Activated T-cell treated with anti-CD3 and anti-CD28 coated beads, Interleukin-2, amount 50 U/mL, for 72 hours (primary cell): ENCODE measurements at regions not wholly inside any gene's neighbourhood (a gene's known extent, or its start where the extent isn't known, plus 50 kb on each side); places are given as distances from the start of the nearest gene placed in this dataset.
"Not testable (repeated sequence)": the region's sequence is repeated elsewhere in the genome, so short reads cannot be mapped to it uniquely, and the experiment has no call there.

Experiments
- ATAC-seq, 2 donors: fragments of 150-1000 bp; cut with Tn5 transposase; replicated peaks in 1 of 2; 2 replicates each; pipeline ENCODE4 v1.10.0; 2021; ENCODE audit warnings: moderate library complexity in 2 of 2, mild to moderate bottlenecking in 1 of 2
- DNase-seq, 2 donors: peaks; one replicate each; pipeline ENCODE4 v3.0.0; 2021 to 2022; ENCODE audit warnings: mixed read lengths in 1 of 2
- H3K27ac Mint-ChIP-seq: one replicate; pipeline ENCODE4 v1.8.0; 2022; ENCODE audit warnings: mild to moderate bottlenecking, moderate library complexity, mixed read lengths
- H3K27me3 Mint-ChIP-seq: one replicate; pipeline ENCODE4 v1.8.0; 2022; ENCODE audit warnings: low read depth, mixed read lengths
- H3K36me3 Mint-ChIP-seq, 2 donors: one replicate each; pipeline ENCODE4 v1.8.0; 2022; ENCODE audit warnings: mixed read lengths in 2 of 2, mild to moderate bottlenecking in 1 of 2; ENCODE audit not compliant: insufficient read depth in 2 of 2
- H3K4me1 Mint-ChIP-seq: one replicate; pipeline ENCODE4 v1.8.0; 2022; ENCODE audit warnings: low read depth, mixed read lengths
- H3K4me3 Mint-ChIP-seq, 2 donors: one replicate each; pipeline ENCODE4 v1.8.0; 2022; ENCODE audit warnings: mild to moderate bottlenecking in 2 of 2, mixed read lengths in 2 of 2, moderate library complexity in 2 of 2
- H3K9me3 Mint-ChIP-seq, 2 donors: one replicate each; pipeline ENCODE4 v1.8.0; 2022; ENCODE audit warnings: mixed read lengths in 2 of 2

DNA sequence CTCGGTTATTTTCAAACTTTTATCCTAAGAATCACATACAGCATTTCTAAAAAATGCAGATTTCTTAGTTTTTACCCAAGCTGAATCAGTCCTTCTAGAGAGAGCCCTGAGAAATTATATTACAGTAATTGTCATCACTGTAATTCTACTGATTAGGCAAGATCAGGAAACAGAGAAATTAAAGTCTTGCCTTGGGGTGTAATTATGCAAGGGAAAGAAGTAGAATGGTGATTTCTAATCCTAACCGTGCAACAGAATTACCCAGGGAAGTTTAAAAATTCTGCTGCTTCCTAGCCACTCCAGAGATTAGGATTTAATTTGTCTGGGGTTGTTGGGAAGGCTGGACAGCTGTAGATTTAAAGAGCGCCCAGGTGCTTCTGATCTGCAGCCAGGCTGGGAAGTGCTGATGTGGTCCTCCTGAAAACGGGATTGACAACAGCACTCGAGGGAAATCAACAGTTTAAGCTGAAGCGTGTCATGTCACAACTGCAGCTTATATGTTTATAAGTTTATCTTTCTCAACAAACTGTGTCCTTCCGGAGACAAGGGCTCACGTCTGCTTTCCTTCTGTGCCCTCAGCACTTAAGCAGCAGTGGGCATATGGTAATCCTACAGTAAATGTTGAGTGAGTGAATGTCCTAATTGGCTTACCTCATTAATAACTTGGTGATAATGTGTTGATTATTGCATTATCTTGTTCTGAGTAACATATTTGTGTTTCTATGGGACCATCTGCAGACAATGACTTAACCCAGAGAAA lies 671.9 kb upstream of the SOX11 start:
- Mint-ChIP-seq H3K9me3 (peaks cover 17 to 19% of the 10 kb centered on the region in 2 donors), H3K27me3 (no peaks in the 10 kb centered on the region)
- ATAC-seq, result no peak

DNA sequence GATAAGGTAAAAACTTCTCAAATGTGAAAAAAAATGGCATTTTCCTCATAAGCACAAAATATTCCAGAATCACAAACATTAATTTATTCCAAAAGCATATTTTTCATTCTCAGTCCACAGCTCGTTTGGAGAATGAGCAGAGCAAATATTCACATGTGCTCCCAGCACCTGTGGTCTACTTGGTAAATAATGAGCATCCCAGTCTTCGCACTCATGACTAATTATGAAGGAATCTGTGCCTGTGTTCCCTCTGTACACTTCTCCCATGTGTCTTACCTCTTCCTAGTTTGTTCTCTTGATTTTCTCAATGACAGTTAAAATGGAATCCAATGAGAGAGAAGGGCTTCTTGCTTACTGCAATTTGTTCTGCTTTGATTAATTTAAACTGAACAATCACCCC lies 671.0 kb upstream of the SOX11 start:
- DNase-seq (no peak), ATAC-seq (no peak)
- Mint-ChIP-seq H3K4me1 (no peaks in the 10 kb centered on the region), H3K9me3 (peaks cover 15 to 19% of the 10 kb centered on the region in 2 donors), H3K27ac (no peak overlapping the region), H3K36me3 (peaks cover 0 to 14% of the 10 kb centered on the region in 2 donors), H3K27me3 (no peaks in the 10 kb centered on the region), H3K4me3 (no peak overlapping the region)

More for the DNA sequence above, 671.9 kb upstream of the SOX11 start:
- Mint-ChIP-seq H3K4me3 (no peak overlapping the region), H3K27ac (no peak overlapping the region), H3K4me1 (no peaks in the 10 kb centered on the region), H3K36me3 (peaks cover 0 to 14% of the 10 kb centered on the region in 2 donors)
- no peak for DNase-seq

GRCh38 chr2:5022061-5022460 lies 670.1 kb upstream of the SOX11 start:
- H3K4me3 Mint-ChIP-seq, result no peak overlapping the region
- H3K4me1 Mint-ChIP-seq, result no peaks in the 10 kb centered on the region
- no peak for DNase-seq
- H3K36me3 Mint-ChIP-seq, result peaks cover 0 to 14% of the 10 kb centered on the region in 2 donors
- H3K9me3 Mint-ChIP-seq, result peaks cover 16 to 24% of the 10 kb centered on the region in 2 donors
- no peak for ATAC-seq
- no peaks in the 10 kb centered on the region for H3K27me3 Mint-ChIP-seq
- no peak overlapping the region for H3K27ac Mint-ChIP-seq

DNA sequence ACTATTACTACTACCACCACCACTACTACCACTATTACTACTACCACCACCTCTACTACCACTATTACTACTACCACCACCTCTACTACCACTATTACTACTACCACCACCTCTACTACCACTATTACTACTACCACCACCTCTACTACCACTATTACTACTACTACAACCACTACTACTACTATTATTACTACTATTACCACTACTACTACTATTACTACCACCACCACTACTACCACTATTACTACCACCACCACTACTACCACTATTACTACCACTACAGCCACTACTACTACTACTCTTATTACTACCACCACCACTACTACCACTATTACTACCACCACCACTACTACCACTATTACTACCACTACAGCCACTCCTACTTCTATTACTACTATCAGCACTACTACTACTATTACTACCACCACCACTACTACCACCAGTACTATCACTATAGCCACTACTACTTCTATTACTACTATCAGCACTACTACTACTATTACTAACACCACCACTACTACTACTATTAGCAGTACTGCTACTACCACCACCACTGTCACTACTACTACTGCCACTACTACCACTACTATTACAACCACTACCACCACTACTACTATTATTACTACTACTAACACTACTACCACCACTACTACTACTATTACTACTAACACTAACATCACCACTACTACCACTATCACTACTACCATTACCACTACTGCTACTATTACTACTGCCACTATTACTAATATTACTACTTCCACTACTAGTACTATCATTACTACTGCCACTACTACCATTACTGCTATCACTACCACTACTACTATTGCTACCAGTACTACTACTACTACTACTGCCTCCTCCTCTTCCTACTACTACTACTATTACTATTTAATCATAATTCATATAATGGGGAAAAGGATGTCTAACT lies 669.2 kb upstream of the SOX11 start:
- H3K4me1 Mint-ChIP-seq, H3K4me3 Mint-ChIP-seq, DNase-seq, H3K27ac Mint-ChIP-seq, ATAC-seq, H3K27me3 Mint-ChIP-seq: not testable (repeated sequence)
- H3K9me3 Mint-ChIP-seq, result peaks cover 16 to 24% of the 10 kb centered on the region in 2 donors
- peaks cover 0 to 14% of the 10 kb centered on the region in 2 donors for H3K36me3 Mint-ChIP-seq

DNA sequence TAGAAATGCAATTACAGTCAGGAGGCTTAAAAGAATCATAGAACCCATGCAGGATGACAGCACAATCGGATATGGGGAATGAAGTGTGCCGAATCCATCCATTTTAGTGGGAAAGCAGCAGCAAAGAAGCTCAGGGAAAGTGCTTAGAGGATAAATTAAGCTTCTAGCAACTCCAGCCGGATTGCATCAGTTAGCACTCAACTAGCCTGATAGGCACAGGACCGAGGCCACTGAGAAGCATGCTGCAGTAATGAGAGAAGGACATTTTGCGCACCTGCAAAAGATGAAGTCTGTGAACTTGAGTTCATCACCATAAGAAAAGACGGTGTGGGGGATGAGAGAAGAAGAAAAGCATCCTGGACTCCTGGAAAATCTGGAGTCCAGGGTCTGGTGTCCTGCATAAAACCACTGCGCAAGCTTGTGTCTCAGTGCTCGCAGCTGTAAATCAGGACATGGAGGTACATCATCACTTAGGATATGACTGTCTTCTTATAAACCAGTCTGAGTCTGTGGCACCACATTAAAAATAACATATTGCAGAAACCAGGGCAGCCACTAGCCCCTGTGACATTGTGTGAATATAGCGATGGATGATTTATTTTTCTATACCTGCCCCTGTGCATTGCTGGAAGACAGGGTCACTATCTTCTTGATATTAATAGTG lies 665.5 kb upstream of the SOX11 start:
- Mint-ChIP-seq H3K27ac (no peak overlapping the region), H3K4me1 (no peaks in the 10 kb centered on the region), H3K4me3 (no peak overlapping the region), H3K9me3 (peaks cover 16 to 22% of the 10 kb centered on the region in 2 donors), H3K27me3 (no peaks in the 10 kb centered on the region), H3K36me3 (peaks cover 0 to 14% of the 10 kb centered on the region in 2 donors)
- no peak for ATAC-seq
- DNase-seq, result no peak

DNA sequence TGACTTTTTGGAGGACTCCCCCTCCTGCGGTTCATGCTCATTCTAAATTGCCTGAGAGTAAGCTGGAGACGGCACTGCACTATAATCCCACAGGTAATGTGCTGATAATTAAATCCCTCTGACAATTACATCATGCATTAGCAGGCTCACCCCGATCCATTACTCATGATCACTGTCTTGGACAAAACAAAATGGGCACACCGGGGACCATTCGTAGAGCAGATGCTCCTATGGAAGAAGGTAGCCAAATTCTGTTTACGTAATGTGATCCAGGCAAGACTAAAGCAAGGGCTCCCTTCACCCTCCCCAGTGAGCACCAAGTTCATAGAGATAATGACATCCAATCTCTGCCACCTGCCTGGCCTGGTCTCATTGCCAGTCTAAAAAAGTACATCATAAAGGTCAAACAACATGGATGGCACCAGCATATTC lies 657.1 kb upstream of the SOX11 start:
- Mint-ChIP-seq H3K36me3 (no peaks in the 10 kb centered on the region), H3K27ac (no peak overlapping the region), H3K4me3 (no peak overlapping the region), H3K9me3 (peaks cover 2 to 3% of the 10 kb centered on the region in 2 donors), H3K27me3 (no peaks in the 10 kb centered on the region), H3K4me1 (no peaks in the 10 kb centered on the region)
- no peak for ATAC-seq
- no peak for DNase-seq

DNA sequence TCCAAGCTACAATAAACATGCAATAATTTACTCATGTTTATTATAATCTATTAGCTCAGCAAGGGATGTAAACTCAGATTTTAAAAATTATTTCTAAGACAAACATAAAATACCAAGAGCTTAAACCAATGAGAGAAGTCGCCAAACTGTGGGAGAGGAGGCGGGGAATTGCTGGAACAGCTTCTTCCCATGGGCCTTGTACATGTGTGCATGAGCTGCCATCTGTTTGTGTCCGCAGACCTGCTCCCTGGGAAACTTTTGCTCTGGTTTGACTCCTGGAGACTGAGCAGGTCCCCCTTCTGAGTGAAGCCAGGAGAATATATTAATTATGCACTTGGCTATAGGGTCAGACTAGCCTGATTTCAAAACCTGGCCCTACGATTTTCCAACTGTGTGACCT lies 655.9 kb upstream of the SOX11 start:
- no peak overlapping the region for H3K27ac Mint-ChIP-seq
- ATAC-seq (no peak), DNase-seq (no peak)
- no peaks in the 10 kb centered on the region for H3K27me3 Mint-ChIP-seq
- no peaks in the 10 kb centered on the region for H3K4me1 Mint-ChIP-seq
- H3K36me3 Mint-ChIP-seq, result no peaks in the 10 kb centered on the region
- H3K9me3 Mint-ChIP-seq, result peaks cover 2 to 3% of the 10 kb centered on the region in 2 donors
- no peak overlapping the region for H3K4me3 Mint-ChIP-seq

- no peaks in the 10 kb centered on the region for H3K36me3 Mint-ChIP-seq
- DNase-seq (no peak), ATAC-seq (no peak)
- peaks cover 2 to 4% of the 10 kb centered on the region in 2 donors for H3K9me3 Mint-ChIP-seq
- H3K4me1 Mint-ChIP-seq, result no peaks in the 10 kb centered on the region
- no peaks in the 10 kb centered on the region for H3K27me3 Mint-ChIP-seq
- H3K4me3 Mint-ChIP-seq, result no peak overlapping the region
- no peak overlapping the region for H3K27ac Mint-ChIP-seq
Observed at GRCh38 chr2:5039241-5039975, 652.8 kb upstream of the SOX11 start.

DNA sequence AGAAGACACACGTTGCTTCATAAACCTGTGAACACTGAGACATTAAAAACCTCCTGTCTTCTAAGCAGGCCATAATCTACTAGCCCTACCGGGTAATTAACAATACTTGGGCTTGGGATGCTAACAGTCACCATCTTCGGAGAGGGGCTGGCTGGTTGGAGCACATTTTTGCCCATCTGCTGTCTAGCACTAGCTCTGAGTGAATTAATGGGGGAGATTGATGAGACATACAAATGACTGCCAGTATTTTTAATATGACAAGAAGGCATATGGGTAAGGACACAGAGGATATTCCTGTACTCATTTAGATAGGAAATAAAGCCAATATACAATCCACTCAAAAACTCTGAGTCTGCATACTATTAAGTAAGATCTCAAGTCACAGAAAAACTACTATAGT lies 651.6 kb upstream of the SOX11 start:
- no peak for ATAC-seq
- peaks cover 2 to 7% of the 10 kb centered on the region in 2 donors for H3K9me3 Mint-ChIP-seq
- H3K4me1 Mint-ChIP-seq, result no peaks in the 10 kb centered on the region
- DNase-seq, result no peak
- H3K27ac Mint-ChIP-seq, result no peak overlapping the region
- H3K27me3 Mint-ChIP-seq, result no peaks in the 10 kb centered on the region
- no peak overlapping the region for H3K4me3 Mint-ChIP-seq
- H3K36me3 Mint-ChIP-seq, result no peaks in the 10 kb centered on the region

DNA sequence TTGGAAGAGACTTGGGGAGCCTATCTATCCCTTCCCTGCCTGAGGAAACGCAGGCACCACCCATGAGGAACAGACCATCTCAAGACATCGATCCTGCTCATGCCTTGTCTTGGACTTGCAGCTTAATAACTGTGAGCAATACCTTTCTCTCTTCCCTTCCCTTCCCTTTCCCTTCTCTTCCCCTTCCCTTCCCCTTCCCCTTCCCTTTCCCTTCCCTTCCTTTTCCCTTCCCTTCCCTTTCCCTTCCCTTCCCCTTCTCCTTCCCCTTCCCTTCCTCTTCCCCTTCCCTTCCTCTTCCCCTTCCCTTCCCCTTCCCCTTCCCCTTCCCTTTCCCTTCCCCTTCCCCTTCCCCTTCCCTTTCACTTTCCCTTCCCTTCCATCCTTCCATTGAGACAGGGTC lies 650.7 kb upstream of the SOX11 start:
- DNase-seq (no peak), ATAC-seq (no peak)
- H3K36me3 Mint-ChIP-seq, result no peaks in the 10 kb centered on the region
- peaks cover 5 to 7% of the 10 kb centered on the region in 2 donors for H3K9me3 Mint-ChIP-seq
- H3K4me3 Mint-ChIP-seq, result no peak overlapping the region
- H3K4me1 Mint-ChIP-seq, result no peaks in the 10 kb centered on the region
- no peaks in the 10 kb centered on the region for H3K27me3 Mint-ChIP-seq
- no peak overlapping the region for H3K27ac Mint-ChIP-seq

DNA sequence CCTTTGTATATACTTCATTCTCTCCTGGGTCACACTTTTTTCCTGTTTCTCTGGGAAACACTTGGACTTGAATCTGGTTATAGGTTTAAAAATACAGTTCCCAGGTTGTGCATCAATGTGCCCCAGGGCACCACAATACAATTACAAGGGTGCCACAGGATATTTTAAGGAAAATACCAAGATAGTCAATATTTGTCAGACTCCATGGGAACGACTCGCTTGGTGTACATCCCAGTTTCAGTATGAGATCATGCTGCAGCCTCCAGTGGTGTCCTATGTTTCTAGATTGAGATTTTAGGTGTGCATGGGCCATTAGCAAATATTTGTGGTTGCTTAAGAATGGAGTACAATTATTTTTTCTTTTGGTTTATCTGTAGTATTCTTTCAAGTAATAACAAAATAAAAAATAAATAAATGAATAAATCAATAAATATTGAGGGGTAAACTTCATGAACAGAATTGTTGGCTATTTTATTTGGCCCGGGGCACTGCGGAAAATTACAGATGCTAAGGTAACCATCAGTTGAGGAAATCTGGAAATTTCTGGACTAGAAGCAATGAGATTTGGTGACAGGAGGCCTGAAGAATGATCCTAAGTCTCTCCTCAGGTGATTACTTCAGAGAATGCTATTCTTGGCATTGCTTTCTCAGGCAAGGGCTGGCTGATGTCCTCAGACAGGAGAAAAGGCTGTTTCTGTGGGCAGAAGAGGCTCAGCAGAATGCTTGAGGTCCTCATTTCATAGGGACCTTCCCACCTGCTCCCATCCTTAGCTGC lies 649.3 kb upstream of the SOX11 start:
- no peak overlapping the region for H3K27ac Mint-ChIP-seq
- peaks cover 7% of the 10 kb centered on the region in 2 donors for H3K9me3 Mint-ChIP-seq
- no peak for DNase-seq
- no peak for ATAC-seq
- no peaks in the 10 kb centered on the region for H3K36me3 Mint-ChIP-seq
- no peaks in the 10 kb centered on the region for H3K27me3 Mint-ChIP-seq
- no peaks in the 10 kb centered on the region for H3K4me1 Mint-ChIP-seq
- H3K4me3 Mint-ChIP-seq, result no peak overlapping the region

DNA sequence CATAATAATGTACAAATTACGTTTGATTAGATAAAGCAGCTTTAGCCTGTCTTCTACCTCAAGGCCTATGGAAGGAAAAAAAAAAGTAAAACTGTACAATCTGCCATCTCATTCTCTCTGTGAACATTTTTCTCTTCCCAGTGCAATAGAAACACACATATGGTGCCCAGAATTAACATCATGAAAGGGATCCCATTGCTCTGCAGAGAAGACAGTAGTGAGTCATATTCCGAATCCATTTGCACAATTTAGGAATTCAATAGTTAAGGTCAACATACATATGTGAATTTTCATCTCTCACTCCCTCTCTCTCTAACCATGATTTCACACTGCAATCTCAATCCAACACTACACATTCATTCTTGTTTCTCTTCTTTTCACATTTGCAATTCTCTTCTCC lies 640.9 kb upstream of the SOX11 start:
- Mint-ChIP-seq H3K9me3 (peaks cover 0 to 4% of the 10 kb centered on the region in 2 donors), H3K4me1 (no peaks in the 10 kb centered on the region), H3K27ac (no peak overlapping the region), H3K36me3 (no peaks in the 10 kb centered on the region), H3K27me3 (no peaks in the 10 kb centered on the region), H3K4me3 (no peak overlapping the region)
- ATAC-seq, result no peak
- no peak for DNase-seq
